ENCODE measurements at regions not wholly inside any gene's neighbourhood (a gene's known extent, or its start where the extent isn't known, plus 50 kb on each side); places are given as distances from the start of the nearest gene placed in this dataset.
"Not testable (repeated sequence)": the region's sequence is repeated elsewhere in the genome, so short reads cannot be mapped to it uniquely, and the experiment has no call there.

GRCh38 chr16:59686405-59686804 is 952.3 kb upstream of the GOT2 start:
- no peak overlapping the region for H3K4me3 ChIP-seq (ENCODE audit: low read depth, low read length)

DNA sequence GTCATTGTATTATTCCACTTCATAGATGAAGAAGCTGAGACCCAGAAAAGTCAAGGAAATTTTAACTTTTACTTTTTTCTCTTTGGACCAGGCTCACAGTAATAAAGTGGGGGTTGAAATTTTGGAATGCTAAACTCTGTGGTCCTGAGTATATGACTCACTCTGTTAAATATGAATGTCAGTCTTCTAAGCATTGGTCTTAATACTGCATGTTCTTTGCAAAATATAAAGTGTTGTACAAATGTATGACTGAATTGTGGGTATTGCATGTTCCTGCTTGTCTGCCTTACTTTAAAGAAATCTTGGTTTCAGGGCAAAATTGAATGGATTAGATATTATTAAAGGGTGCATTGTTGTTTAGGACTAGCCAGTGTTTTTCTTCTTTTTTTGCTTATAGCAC is 950.8 kb upstream of the GOT2 start:
- no peak overlapping the region for H3K4me3 ChIP-seq (ENCODE audit: low read depth, low read length)

DNA sequence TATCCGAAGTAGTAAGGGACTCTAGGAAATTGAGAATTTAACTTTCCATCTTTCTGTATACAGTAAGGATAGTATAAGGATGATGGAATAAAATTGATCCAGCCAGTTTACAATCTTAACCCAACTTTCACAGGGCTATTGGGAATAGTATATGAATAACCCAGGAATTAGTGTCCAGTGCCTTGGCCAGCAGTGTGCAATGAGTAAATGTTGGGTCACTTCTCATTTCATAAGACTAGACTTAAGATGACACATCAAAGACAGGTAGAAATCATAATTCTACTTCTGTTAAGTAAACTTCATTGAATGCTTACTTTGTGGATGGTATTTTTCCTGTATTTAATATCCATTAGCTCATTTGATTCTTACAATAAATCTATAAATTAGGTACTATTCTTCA is 949.6 kb upstream of the GOT2 start:
- H3K4me3 ChIP-seq (ENCODE audit: low read depth, low read length), result no peak overlapping the region

DNA sequence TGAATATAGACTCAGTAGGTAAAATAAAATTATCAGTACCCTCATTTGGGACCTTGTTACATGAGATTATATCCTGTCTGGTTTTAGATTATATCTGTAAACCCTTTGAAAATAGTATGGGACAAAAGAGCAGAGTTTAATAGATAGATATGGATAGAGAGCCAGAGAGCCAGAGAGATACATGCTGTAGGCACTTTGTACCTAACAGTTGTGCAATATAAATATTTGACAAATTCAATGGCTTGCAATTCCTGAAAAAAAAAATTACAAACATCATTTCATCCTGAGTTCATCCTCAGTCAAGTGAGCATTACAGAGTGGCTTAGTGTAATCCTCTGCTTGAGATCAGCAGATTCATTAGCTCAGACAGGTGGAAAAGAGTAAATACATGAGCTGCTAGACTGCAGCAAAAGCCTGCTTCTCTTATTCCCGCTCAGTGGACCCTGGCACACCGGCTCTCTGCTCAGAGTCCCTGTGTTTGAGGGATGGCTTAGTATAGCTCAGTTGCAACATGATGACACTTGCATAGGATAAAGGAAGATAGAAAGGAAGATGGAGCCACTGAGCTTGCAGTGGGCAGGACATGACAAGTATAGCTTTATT is 931.6 kb upstream of the GOT2 start:
- no peak overlapping the region for H3K4me3 ChIP-seq (ENCODE audit: low read depth, low read length)

DNA sequence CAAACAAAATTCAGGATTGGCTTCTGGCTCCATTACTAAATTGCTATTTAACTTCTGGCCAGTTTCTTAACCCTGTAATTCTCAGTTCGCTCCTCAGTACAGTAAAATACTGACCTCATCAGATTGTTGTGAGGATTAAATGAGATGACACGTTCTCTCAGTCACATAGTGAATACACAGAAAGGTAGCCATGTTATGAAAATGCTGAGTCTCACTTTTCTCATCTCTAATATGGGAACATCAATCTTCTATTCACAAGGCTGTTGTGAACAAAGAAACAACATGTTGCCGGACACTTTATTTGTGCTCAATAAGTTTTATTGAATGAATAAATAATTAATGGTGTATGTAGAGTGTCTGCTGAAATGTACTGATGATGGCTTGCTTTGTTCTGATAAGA is 924.5 kb upstream of the GOT2 start:
- no peak overlapping the region for H3K4me3 ChIP-seq (ENCODE audit: low read depth, low read length)

- H3K4me3 ChIP-seq (ENCODE audit: low read depth, low read length), result no peak overlapping the region
These were observed 920.9 kb upstream of the GOT2 start for GRCh38 chr16:59655031-59655430.

GRCh38 chr16:59654455-59654854 is 920.3 kb upstream of the GOT2 start:
- no peak overlapping the region for H3K4me3 ChIP-seq (ENCODE audit: low read depth, low read length)

DNA sequence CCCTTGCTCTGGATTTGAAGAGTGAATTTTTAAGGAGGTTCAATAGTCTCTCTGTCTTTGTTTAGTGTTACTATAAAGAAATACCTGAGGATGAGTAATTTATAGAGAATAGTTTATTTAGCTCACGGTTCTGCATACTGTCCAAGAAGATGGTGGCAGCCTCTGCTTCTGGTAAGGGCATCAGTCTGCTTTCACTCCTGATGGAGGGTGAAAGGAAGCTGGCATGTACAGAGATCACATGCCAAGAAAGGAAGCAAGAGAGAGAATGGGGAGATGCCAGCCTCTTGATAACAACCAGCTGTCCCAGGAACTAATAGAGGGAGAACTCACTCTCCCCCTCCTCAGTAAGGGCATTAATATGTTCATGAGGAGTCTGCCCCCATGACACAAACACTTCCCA is 917.5 kb upstream of the GOT2 start:
- no peak overlapping the region for H3K4me3 ChIP-seq (ENCODE audit: low read depth, low read length)

DNA sequence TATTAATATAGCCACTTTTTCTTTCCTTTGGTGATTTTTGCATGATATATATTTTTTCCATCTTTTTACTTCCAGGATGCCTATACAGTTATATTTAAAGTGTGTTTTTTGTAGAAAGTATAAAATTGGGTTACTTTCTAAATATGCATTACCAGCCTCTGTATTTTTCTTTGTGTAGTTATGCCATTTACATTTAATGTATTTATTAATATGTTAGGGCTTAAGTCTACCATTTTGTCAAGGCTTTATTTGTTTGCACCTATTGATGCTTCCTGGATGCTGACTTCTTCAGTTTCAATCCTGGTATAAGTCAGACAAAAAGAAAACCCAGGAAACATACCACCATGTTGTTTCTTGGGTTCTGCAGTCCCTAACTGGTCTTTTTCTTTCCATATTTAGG is 911.1 kb upstream of the GOT2 start:
- no peak overlapping the region for H3K4me3 ChIP-seq (ENCODE audit: low read depth, low read length)

DNA sequence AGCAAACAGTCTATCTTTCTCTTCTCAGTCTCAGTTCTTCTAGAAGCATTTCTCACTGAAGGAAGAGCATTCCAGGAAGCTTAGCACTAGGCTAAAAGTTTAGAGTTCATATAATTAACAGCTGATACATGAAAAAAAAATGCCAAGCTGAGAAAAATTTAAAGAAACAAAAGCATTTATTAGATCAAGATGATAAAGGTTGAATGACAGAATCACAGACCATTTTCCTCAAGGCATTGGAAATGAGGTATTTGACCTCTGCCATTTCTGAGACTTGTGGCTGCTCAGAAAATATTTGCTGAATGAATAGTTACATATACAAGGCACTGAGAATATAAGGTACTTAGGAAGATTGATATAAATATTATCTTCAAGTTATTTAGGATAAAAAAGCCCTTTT is 901.6 kb upstream of the GOT2 start:
- no peak overlapping the region for H3K4me3 ChIP-seq (ENCODE audit: low read depth, low read length)

DNA sequence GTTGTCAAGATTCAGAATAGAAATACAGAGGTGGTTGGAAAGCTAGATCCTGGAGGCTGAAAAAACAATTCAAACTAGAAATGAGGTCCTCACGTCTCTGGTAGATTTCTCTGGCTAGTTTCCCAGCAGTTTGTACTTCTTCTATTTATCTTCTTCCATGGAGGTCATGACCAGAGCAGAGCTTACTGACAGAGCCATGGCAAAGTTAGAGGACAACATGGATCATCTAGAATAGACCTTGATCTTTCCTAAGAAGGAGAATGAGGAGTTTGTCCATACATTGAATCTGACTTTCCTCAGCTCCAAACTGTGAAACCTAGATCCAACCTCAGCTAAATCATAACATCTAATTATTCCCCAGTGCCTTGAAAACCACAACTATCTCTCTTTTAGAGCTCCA is 900.8 kb upstream of the GOT2 start:
- no peak overlapping the region for H3K4me3 ChIP-seq (ENCODE audit: low read depth, low read length)

GRCh38 chr16:59634004-59634579 is 900.0 kb upstream of the GOT2 start:
- H3K4me3 ChIP-seq (ENCODE audit: low read depth, low read length), result no peak overlapping the region

GRCh38 chr16:59632276-59632855 is 898.2 kb upstream of the GOT2 start:
- H3K4me3 ChIP-seq (ENCODE audit: low read depth, low read length), result no peak overlapping the region

GRCh38 chr16:59624381-59624780 is 890.3 kb upstream of the GOT2 start:
- not testable (repeated sequence) for H3K4me3 ChIP-seq (ENCODE audit: low read depth, low read length)

- no peak overlapping the region for H3K4me3 ChIP-seq (ENCODE audit: low read depth, low read length)
These were observed 880.5 kb upstream of the GOT2 start for GRCh38 chr16:59614466-59615240.

- H3K4me3 ChIP-seq (ENCODE audit: low read depth, low read length), result not testable (repeated sequence)
These were observed 878.9 kb upstream of the GOT2 start for GRCh38 chr16:59612910-59613620.

DNA sequence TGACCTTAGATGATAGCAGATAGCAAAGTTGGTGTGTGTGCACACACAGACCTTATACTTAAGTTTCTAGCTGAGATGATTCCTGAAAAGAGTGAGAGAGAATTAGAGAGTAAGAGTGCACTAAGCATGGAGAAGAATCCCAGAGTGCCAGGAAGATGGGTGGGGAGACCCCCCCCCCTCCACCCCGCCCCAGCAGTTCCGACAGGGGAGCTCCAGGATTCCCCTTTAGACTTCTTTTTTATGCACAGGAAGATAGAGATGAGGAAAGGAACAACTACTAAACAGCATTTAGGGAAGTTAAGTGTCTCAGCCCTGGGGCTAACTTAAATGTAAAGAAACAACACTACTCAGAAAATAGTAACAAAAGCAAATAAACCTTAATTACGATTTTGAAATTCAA is 878.0 kb upstream of the GOT2 start:
- no peak overlapping the region for H3K4me3 ChIP-seq (ENCODE audit: low read depth, low read length)

- no peak overlapping the region for H3K4me3 ChIP-seq (ENCODE audit: low read depth, low read length)
These were observed 877.4 kb upstream of the GOT2 start for GRCh38 chr16:59611556-59611955.

DNA sequence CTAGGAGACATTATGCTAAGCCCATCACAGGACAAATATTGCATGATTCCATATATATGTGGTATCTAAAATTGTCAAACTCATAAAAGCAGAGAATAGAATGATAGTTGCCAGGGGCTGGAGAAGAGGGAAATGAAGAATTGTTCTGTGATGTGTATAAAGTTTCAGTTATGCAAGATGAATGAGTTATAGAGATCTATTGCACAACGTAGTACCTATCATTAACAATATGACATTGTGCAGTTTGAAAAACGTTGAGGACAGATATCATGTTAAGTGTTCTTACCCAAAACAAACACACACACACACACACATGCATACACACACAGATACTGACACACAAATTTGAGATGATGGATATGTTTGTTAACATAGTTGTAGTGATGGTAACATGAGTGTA is 871.6 kb upstream of the GOT2 start:
- H3K4me3 ChIP-seq (ENCODE audit: low read depth, low read length), result no peak overlapping the region

DNA sequence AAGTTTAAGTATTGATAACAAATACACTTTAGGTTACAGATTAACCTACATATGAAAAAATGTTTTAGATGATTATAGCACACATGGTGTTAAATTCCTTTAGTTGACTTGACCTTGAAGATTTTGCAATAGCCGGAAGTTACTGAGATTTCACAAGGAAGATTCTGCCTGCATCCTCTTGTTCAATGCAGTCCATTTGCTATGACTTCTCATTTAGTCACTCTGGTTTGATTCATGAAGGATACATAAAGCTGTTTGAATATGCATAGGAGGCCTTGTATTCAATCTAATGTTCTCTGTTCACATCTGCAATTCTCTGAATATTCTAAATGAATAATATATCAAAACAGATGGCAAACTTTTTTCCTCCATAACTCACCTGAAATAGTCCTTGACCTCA is 870.2 kb upstream of the GOT2 start:
- no peak overlapping the region for H3K4me3 ChIP-seq (ENCODE audit: low read depth, low read length)

DNA sequence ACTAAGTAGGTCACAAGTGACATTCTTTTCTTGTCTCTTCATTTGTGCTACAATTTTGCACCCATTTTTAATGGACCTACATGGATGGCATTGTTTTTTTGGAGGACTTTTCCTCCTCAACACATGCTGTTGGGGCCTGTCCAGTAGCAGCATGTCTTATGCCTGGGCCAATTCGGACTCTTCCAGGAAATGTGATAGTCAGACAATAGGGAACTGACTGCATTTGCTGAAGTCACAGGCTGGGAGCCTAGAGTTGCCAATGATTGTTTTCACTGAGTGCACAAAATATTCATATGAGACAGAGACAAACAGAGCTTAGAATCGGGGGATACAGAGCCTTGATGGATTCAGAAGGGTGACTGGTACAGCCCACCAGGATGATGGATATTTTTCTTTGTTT is 867.3 kb upstream of the GOT2 start:
- no peak overlapping the region for H3K4me3 ChIP-seq (ENCODE audit: low read depth, low read length)

GRCh38 chr16:59597269-59597668 is 863.2 kb upstream of the GOT2 start:
- H3K4me3 ChIP-seq (ENCODE audit: low read depth, low read length), result no peak overlapping the region

Data from iPS-11a (cell line).